AG08395 (cell line): ENCODE measurements at regions not wholly inside any gene's neighbourhood (a gene's known extent, or its start where the extent isn't known, plus 50 kb on each side); places are given as distances from the start of the nearest gene placed in this dataset.
"Not testable (repeated sequence)": the region's sequence is repeated elsewhere in the genome, so short reads cannot be mapped to it uniquely, and the experiment has no call there.

Source experiments
- DNase-seq: peaks from one replicate; pipeline ENCODE4 v3.0.0; 2012; ENCODE audit warnings: mixed read lengths, low spot score

DNA sequence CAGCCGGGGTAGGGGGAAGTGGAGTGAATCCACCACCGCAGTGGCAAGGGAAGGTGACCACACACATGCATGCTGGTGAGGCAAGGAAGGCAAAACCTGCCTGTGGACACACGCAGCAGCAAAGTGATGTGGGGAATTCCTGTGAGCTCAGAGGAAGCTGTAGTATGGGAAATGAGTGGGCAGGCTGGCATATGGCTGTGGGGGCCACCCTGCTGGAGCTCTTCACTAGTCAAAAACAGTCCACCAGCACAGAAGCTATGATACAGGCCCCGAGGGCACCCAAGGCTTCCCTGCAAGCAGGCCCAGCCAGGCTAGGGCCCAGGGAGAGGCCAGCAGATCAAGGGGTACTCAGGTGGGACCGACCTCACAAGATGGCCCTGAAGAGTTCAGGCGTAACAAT, 239.1 kb downstream of the CHM start:
- no peak for DNase-seq

GRCh38 chrX:85772391-85772790, 275.0 kb downstream of the CHM start:
- DNase-seq, result not testable (repeated sequence)

DNA sequence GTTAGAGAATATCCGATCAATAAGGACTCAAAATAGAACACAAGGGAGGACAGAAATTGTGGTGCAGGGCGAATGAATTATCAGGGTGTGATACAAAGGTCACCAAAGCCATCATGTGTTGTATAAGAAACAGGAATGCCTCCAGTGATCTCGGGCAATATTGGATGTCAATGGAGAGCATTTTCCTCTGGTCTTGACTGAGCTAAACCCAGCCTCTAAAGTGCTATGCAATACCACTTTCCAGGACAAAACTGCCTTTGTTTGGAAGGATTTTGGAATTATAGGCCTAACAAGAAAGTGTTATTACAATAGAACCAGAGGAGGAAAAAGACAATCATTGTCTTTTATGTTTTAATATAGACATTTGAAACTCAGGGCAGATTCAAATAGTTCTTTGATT, 281.7 kb downstream of the CHM start:
- DNase-seq, result no peak

DNA sequence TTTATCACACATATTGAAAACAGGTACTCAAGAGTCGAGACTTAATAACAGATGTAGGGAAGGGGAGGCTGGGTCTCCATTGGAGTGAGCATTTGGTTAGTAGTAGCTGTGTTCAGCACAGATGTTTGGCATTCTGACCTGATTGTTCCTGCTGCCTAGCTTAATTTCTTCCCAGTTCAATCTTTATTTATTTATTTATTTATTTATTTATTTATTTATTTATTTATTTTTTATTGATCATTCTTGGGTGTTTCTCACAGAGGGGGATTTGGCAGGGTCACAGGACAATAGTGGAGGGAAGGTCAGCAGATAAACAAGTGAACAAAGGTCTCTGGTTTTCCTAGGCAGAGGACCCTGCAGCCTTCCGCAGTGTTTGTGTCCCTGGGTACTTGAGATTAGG, 324.3 kb downstream of the CHM start:
- DNase-seq, result not testable (repeated sequence)

DNA sequence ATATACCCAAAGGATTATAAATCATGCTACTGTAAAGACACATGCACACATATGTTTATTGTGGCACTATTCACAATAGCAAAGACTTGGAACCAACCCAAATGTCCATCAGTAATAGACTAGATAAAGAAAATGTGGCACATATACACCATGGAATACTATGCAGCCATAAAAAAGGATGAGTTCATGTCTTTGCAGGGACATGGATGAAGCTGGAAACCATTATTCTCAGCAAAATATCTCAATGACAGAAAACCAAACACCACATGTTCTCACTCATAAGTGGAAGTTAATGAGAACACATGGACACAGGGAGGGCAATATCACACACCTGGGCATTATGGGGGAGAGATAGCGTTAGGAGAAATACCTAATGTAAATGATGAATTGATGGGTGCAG, 323.8 kb upstream of the POF1B start:
- not testable (repeated sequence) for DNase-seq

- DNase-seq, result no peak
Measured at GRCh38 chrX:85698921-85699320, 319.5 kb upstream of the POF1B start.

DNA sequence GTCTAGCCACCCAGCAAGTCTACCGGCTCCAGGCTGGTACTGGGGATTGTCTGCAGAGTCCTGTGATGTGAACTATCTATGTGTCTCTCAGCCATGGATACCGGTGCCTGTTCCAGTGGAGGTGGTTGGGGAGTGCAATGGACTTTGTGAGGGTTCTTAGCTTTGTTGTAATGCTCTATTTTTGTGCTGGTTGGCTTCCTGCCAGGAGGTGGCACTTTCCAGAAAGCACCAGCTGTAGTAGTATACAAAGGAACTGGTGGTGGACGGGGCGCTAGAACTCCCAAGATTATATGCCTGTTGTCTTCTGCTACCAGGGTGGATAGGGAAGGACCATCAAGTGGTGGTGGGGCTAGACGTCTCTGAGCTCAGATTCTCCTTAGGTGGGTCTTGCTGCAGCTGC, 306.4 kb upstream of the POF1B start:
- DNase-seq, result no peak

DNA sequence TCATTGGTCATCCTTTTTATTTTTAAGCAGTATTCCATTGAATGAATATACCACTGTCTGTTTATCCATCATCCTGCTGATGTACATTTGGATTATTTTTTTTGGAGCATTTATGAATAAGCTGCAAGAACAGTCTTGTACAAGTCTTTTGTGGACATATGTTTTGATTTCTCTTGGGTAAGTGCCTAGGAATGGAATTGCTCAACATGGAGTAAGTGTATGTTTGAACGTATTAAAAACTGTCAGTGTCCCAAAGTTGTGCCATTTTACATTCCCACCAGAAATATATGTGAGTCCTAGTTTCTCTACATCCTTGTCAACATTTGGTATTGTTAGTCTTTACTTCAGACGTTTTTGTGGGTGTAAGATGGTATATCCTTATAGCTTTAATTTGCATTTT, 287.0 kb upstream of the POF1B start:
- no peak for DNase-seq

- DNase-seq, result not testable (repeated sequence)
Measured at GRCh38 chrX:85663970-85664369, 284.5 kb upstream of the POF1B start.

- DNase-seq, result no peak
Measured at GRCh38 chrX:85630901-85631300, 251.4 kb upstream of the POF1B start.

DNA sequence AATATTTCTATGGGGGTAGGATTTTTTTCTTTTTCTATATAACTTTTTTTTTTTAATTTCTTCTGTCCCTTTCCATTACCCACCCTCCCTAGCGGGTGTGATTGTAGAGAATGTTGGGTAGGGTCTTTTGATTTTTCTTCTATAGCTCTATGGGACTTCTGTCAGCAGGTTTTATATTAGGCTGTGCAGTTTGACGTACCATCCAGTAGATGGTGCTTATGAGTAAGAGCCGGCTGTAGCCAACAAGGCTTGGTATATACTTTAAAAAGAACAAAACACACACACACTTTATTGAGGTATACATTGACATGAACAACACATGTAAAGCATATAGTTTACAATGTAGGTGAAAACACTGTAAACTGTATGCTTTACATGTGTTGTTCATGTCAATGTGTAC, 247.9 kb upstream of the POF1B start:
- no peak for DNase-seq

- no peak for DNase-seq
Measured at GRCh38 chrX:85622635-85623034, 243.2 kb upstream of the POF1B start.

GRCh38 chrX:85620466-85620865, 241.0 kb upstream of the POF1B start:
- no peak for DNase-seq

DNA sequence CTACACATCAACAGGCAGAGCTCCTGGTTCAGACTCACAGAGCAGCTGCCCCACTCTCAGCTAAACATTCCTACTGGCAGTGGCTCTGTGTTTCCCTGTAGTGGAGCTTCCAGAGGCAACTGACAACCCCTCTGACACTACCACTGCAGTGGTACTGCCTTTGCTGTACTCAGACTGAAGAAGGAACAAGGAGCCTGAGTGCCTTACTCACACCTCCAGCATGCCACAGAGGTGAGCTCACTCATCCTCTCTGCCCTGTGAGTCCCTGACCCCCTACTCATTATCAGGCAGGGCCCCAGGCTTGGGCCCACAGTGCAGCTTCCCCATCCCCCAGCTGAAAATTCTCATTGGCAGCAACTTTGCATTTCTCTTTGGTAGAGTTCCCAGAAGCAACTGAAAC, 240.5 kb upstream of the POF1B start:
- no peak for DNase-seq

DNA sequence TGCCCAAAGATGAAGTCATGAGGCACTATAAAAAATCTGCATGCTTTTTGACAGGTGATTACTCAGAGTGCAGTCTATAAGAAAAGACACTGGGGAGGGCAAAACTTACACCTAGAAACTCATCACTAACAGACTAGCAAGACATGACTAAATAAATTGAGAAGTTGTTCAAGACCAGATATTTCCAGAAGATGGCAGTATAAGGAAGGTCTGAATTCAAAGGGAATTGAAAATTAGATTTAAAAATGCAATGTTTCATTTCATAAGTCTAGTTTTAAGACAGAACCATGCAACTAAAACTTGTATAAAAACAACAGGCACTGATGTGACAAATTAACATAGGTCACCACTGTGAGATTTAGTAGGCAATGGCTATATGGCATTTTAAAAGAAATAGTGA, 232.5 kb upstream of the POF1B start:
- peak; percentile 15 for DNase-seq

GRCh38 chrX:85592980-85593379, 213.5 kb upstream of the POF1B start:
- DNase-seq, result no peak

- DNase-seq, result no peak
Measured at GRCh38 chrX:85591536-85591935, 212.1 kb upstream of the POF1B start.

DNA sequence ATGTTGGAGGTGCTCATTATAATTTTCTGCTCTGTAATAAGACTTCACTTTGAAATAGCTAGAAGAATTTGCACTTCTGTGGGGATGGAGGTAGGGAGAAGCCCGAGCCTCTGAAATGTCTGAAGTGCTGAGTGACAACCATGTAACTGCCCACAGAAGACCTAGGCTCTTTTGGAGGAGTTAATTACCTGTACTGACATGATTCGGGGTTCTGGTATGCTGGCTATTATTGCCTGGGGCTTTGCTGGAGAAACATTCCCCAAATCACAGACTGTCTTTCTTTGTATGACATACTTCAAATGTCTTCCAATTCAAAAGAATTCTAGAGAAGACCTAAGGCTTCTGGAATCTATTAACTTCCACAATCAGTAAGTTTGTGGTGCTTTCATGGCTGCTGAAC, 211.2 kb upstream of the POF1B start:
- DNase-seq, result no peak

DNA sequence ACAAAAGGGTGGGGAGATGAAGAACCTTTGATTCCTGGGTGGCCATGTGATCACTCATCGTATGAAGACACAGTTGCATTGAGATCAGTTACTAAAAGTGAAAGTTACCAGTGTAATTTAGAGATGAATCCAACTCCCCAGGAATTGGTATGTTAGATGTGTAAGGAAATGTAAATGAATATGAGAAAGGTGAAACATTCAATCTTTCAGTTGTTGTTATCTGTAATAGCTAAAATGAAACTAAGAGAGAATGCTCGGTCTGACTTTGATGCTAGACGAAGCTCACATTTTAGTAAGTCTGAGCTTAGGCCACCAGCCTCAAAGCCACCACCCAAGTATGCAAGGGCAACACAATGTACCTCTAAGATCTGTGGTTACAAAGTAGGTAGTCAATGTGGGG, 194.3 kb upstream of the POF1B start:
- no peak for DNase-seq

GRCh38 chrX:85570496-85570895, 191.0 kb upstream of the POF1B start:
- DNase-seq, result no peak

DNA sequence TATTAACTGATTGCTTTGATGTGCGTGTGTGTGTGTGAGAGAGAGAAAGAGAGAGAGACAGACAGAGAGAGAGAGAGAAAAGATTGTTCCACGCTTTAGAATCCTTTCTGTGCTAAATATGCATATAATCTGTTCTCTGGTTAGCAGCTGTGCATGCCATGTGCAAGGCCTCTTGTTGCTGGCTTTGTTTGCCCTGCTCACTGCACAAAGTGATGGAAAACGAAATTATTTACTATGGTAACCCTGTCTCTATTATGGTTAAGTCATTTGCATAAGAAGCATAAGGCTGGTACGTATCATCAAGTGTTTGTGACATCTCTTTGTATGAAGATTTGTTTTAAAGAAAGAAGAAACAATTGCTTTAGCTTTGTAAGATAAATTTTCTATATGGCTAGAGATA, 190.2 kb upstream of the POF1B start:
- no peak for DNase-seq

- no peak for DNase-seq
Measured at GRCh38 chrX:85569096-85569495, 189.6 kb upstream of the POF1B start.

DNA sequence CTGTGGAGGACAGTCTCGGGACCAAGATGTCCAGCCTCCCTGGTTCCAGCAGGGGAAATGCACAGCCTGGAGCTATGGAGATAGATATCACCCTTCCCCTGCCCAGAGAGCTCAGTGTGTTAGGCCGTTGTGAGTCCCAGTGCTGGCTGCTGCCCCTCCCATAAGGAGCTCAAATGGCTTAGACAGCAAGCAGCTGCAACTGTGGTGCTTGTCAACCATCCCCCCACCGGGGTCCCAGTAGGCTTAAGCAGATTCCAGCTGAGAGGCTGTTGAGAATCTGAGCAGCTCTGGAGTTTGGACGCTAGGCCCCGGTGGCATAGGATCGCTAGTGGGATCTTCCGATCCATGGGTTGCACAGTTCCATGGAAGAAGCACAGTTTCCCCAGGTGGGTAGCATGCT, 181.8 kb upstream of the POF1B start:
- DNase-seq, result no peak

- no peak for DNase-seq
Measured at GRCh38 chrX:85544609-85545008, 165.1 kb upstream of the POF1B start.

DNA sequence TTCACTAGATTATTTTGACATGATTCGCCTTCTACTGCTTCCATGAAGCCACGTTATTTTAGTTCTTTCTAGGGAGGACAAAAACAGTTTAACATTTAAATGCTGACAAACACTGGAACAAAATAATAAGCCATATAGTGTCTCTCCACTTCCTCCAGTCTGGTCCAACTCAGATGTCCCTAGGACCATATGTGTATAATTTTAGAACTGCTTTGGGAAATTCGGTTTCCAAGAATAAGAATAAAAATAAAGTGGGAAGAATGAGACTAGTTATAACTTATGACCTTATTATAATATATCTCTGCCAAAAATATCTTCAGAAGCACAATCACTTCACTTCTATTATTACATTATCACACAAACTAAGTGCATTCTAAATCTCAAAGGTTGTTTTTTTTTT, 164.4 kb upstream of the POF1B start:
- DNase-seq, result no peak
